GM10248 (cell line): ENCODE measurements at regions not wholly inside any gene's neighbourhood (a gene's known extent, or its start where the extent isn't known, plus 50 kb on each side); places are given as distances from the start of the nearest gene placed in this dataset.

Experiments
- CTCF ChIA-PET: fragments of 300-600 bp; sonication (Branson Sonifier 250); formaldehyde crosslinking; extraction: SDS; loops from one replicate; lab custom pipeline; 2021; ENCODE audit warnings: antibody characterized with exemption; lab: Yijun Ruan, JAX
- POLR2A ChIA-PET: fragments of 350-650 bp; sonication (Branson Sonifier 250); formaldehyde crosslinking; extraction: SDS; loops from one replicate; lab custom pipeline; 2020; ENCODE audit warnings: antibody characterized with exemption; lab: Yijun Ruan, JAX
- DNase-seq: peaks from one replicate; pipeline ENCODE4 v3.0.0; 2012; ENCODE audit errors: extremely low spot score
- TF ChIP-seq, protein P1 (sequence below): IDR thresholded peaks from 2 replicates; pipeline ENCODE4 v1.5.1; 2012; ENCODE audit warnings: mild to moderate bottlenecking, low read depth; ENCODE audit errors: extremely low read depth, missing control alignments, control extremely low read depth

DNA sequence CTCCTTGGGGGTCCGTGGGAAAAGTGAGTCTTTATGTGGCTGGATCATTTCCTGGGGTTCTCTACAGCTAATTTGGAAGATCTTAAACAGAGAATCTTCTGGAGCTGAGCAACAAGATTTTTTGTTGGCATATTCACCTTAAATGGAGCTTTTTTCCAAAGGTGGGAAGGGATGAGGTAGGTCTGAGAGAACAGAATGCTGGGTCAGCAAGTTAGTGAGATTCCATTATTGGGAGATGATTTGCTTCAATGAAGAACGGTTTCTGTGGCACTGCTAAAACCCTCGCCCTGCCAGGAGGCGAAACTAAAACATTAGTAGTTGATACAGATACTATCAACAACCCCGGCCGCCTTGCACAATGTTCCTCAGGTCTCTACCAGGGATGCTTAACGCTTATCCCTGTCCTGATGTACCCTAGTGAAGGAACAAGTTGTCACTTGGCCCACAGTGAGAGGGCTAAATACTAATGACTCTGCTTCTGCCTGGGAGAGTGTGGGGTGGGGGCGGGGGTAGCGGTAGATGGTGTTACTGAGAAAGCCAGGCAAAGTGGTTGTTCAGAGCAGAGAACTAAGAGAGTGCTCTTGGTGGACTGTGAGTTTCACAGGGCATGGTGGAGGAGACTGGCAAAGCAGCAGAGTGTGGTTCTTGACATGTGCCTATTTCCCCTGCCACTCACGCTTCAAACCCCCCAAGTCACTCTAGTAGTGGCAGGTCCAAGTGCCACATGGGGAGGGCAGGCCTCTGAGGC lies 63.7 kb upstream of the CYP2D6 start:
- POLR2A ChIA-PET, result no interaction called here
- DNase-seq, result no peak
- CTCF ChIA-PET, result interaction anchor here (1.0 to 1.7 kb wide), 2 partner anchors 9 to 21 kb away, joined by 3 to 5 read pairs; no protein-coding TSS in a partner anchor
- TF ChIP-seq, protein P1, sequence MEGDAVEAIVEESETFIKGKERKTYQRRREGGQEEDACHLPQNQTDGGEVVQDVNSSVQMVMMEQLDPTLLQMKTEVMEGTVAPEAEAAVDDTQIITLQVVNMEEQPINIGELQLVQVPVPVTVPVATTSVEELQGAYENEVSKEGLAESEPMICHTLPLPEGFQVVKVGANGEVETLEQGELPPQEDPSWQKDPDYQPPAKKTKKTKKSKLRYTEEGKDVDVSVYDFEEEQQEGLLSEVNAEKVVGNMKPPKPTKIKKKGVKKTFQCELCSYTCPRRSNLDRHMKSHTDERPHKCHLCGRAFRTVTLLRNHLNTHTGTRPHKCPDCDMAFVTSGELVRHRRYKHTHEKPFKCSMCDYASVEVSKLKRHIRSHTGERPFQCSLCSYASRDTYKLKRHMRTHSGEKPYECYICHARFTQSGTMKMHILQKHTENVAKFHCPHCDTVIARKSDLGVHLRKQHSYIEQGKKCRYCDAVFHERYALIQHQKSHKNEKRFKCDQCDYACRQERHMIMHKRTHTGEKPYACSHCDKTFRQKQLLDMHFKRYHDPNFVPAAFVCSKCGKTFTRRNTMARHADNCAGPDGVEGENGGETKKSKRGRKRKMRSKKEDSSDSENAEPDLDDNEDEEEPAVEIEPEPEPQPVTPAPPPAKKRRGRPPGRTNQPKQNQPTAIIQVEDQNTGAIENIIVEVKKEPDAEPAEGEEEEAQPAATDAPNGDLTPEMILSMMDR, result no peak

- ChIA-PET POLR2A (no interaction called here), CTCF (interaction anchor here (1.1 to 1.5 kb wide), 7 partner anchors 10 to 281 kb away, joined by 3 to 5 read pairs (median 3); partner anchors contain the start of gene NDUFA6)
- TF ChIP-seq, protein P1, result no peak
- DNase-seq, result no peak
These were observed 61.9 kb upstream of the CYP2D6 start for GRCh38 chr22:42192547-42192946.

- POLR2A ChIA-PET, result no interaction called here
- CTCF ChIA-PET, result no interaction called here
- no peak for DNase-seq
These were observed 59.7 kb upstream of the CYP2D6 start for GRCh38 chr22:42190274-42190673.

GRCh38 chr22:42189761-42190160 lies 59.2 kb upstream of the CYP2D6 start:
- TF ChIP-seq, protein P1, result no peak
- POLR2A ChIA-PET, result no interaction called here
- CTCF ChIA-PET, result no interaction called here
- no peak for DNase-seq

More at GRCh38 chr22:42190274-42190673, 59.7 kb upstream of the CYP2D6 start:
- TF ChIP-seq, protein P1, result no peak

GRCh38 chr22:42188808-42189447 lies 58.3 kb upstream of the CYP2D6 start:
- ChIA-PET POLR2A (no interaction called here), CTCF (interaction anchor here (1.6 kb wide), 1 partner anchor 19 kb away, joined by 7 read pairs; no protein-coding TSS in a partner anchor)
- TF ChIP-seq, protein P1, result no peak
- DNase-seq, result no peak

DNA sequence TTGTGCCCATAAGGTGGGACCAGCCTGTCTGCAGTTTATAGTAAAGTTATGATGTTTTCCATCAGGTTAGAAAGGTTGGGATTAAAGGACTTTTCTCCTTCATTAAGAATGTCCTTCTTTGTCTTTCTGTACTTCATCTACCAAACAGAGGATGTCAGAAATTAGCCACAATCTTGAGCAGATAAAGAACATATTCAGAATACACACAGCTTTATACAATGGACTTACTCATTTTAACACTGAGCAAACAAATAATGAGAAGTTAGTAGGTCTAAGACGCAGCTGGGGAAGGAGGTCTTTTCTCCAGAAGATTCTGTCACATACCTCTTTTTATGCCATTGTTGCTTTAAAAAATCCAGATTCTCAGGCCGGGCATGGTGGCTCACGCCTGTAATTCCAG lies 57.0 kb upstream of the CYP2D6 start:
- DNase-seq, result no peak
- ChIA-PET POLR2A (no interaction called here), CTCF (interaction anchor here (1.1 to 1.6 kb wide), 2 partner anchors 9 to 18 kb away, joined by 4 to 7 read pairs; no protein-coding TSS in a partner anchor)
- TF ChIP-seq, protein P1, result no peak
